ENCODE measurements at regions not wholly inside any gene's neighbourhood (a gene's known extent, or its start where the extent isn't known, plus 50 kb on each side); places are given as distances from the start of the nearest gene placed in this dataset.

DNA sequence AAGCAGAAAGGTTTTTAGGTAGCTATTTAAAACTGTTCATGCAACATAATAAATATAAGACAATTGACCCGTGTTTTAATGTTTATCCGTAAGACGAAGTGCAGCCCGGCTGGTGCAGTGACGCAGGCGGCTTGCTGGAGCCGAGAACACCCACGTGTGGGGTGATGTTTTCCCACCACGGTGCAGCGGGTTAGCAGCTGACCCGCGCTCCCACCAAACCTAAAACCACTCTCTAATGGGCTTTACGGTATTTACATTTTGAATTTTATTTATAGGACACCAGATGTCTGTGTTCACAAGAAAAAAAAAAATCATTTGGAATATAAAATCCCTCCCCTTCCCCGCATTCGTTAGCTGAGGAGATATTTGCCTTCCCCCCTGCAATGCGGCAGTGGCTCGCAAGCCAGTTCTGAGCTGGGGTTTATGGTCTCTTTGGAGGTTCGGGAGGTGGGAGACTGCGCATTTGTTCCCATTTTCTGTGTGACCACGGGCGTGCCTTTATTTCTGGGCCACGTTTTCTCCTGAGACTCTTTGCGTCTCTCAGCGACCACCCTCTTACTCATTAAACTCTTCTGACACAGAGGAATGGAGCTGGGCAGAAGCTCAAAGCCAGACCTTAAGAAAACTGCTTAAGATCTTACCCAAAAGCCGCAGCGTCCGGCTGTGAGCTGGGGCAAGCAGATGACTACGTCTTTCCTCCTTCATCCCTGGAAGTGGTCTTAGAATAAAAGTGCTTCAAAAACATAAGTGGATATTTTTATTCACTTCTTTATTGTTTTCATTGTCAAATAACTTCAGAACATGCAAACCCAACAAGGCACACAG, 301.1 kb downstream of the IRF8 start:
- dilution Hi-C loops (cut with MboI; ENCODE audit: extremely low pct_ligation_motif_present, low sequenced_read_pairs) (no loop called here), intact Hi-C loops (cut with micrococcal nuclease) (no loop called here)
- ChIA-PET POLR2A (no interaction called here), CTCF (interaction anchor here (1.0 kb wide), 1 partner anchor 56 kb away, joined by 3 read pairs; no protein-coding TSS in a partner anchor)
- H4K20me1 ChIP-seq (replicated peaks; ENCODE audit: control insufficient read depth, extremely low read depth, insufficient read depth, low read length), result no peaks in the 10 kb centered on the region
- H3K9me1 ChIP-seq (replicated peaks; ENCODE audit: control insufficient read depth, extremely low read depth, insufficient read depth, low read length), result no peaks in the 10 kb centered on the region
- H3K27me3 ChIP-seq (ENCODE audit: control insufficient read depth in 2 of 2, insufficient read depth in 2 of 2, low read length in 2 of 2), result peaks cover 35% of the 10 kb centered on the region in 2 experiments
- H3K36me3 ChIP-seq (ENCODE audit: control insufficient read depth in 2 of 2, extremely low read depth in 1 of 2, insufficient read depth in 2 of 2, low read length in 2 of 2), result no peaks in the 10 kb centered on the region
- no peaks in the 10 kb centered on the region for H3K79me2 ChIP-seq (ENCODE audit: control insufficient read depth, insufficient read depth, low read length)
- BruUV-seq (replicated peaks), result no TSS peak
- H3K27ac ChIP-seq (ENCODE audit: insufficient read depth, low read depth, low read length), result no peak overlapping the region
- no peak for DNase-seq (ENCODE audit: low read depth, low spot score)
- no peak overlapping the region for H3K9ac ChIP-seq (replicated peaks; ENCODE audit: extremely low read depth, insufficient read depth, low read length)
- H3K4me3 ChIP-seq (replicated peaks in 1 of 3; ENCODE audit: insufficient read depth in 1 of 3, low read depth in 1 of 3, low read length in 3 of 3), result no peak overlapping the region
- no peak for FAIRE-seq
- H3K4me2 ChIP-seq (ENCODE audit: insufficient read depth, low read length), result no peak overlapping the region
- TF ChIP-seq, protein P1, sequence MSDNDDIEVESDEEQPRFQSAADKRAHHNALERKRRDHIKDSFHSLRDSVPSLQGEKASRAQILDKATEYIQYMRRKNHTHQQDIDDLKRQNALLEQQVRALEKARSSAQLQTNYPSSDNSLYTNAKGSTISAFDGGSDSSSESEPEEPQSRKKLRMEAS (IDR thresholded peaks at IDR 0.05; ENCODE audit: insufficient read depth, insufficient read length), result no peak
- TF ChIP-seq MYC (IDR thresholded peaks at IDR 0.05; ENCODE audit: low read depth, low read length) (no peak), JUN (IDR thresholded peaks at IDR 0.05; ENCODE audit: borderline replicate concordance, insufficient read depth, insufficient read length, low read depth) (no peak), FOS (IDR thresholded peaks at IDR 0.05; ENCODE audit: borderline replicate concordance, insufficient read depth, low read length) (no peak), GATA2 (IDR thresholded peaks at IDR 0.05; ENCODE audit: insufficient read depth, insufficient read length, low read depth, low read length) (no peak)
- TF ChIP-seq, protein P2, sequence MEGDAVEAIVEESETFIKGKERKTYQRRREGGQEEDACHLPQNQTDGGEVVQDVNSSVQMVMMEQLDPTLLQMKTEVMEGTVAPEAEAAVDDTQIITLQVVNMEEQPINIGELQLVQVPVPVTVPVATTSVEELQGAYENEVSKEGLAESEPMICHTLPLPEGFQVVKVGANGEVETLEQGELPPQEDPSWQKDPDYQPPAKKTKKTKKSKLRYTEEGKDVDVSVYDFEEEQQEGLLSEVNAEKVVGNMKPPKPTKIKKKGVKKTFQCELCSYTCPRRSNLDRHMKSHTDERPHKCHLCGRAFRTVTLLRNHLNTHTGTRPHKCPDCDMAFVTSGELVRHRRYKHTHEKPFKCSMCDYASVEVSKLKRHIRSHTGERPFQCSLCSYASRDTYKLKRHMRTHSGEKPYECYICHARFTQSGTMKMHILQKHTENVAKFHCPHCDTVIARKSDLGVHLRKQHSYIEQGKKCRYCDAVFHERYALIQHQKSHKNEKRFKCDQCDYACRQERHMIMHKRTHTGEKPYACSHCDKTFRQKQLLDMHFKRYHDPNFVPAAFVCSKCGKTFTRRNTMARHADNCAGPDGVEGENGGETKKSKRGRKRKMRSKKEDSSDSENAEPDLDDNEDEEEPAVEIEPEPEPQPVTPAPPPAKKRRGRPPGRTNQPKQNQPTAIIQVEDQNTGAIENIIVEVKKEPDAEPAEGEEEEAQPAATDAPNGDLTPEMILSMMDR (IDR thresholded peaks at IDR 0.05; ENCODE audit: extremely low read depth in 1 of 2, insufficient read depth in 1 of 2, low read depth in 1 of 2, low read length in 2 of 2), result no peak
- no peak overlapping the region for H2AFZ ChIP-seq (ENCODE audit: low read depth, low read length)
- H3K9me3 ChIP-seq (replicated peaks; ENCODE audit: control insufficient read depth, insufficient read depth, low read length), result no peaks in the 10 kb centered on the region
- H3K4me1 ChIP-seq (ENCODE audit: control insufficient read depth, extremely low read depth, insufficient read depth, low read length), result no peaks in the 10 kb centered on the region

Measured in endothelial cell of umbilical vein (primary cell).